OCI-LY7 (cell line): ENCODE measurements at regions not wholly inside any gene's neighbourhood (a gene's known extent, or its start where the extent isn't known, plus 50 kb on each side); places are given as distances from the start of the nearest gene placed in this dataset.

Experiments
- CTCF ChIP-seq: fragments of 200-600 bp; sonication (generic); conservative IDR thresholded peaks from 2 replicates; pipeline ENCODE4 v1.5.1; 2014; ENCODE audit warnings: mild to moderate bottlenecking, antibody characterized with exemption, low read length, moderate library complexity, mixed read lengths
- EZH2phosphoT487 ChIP-seq: fragments of 200-600 bp; sonication (generic); IDR thresholded peaks from 2 replicates; pipeline ENCODE4 v1.6.1; 2018; ENCODE audit warnings: low read depth, borderline replicate concordance, mild to moderate bottlenecking, mixed run types, antibody characterized with exemption, low read length, moderate library complexity, mixed read lengths

GRCh38 chr4:23291139-23291538 is 598.4 kb downstream of the GBA3 start:
- TF ChIP-seq CTCF (no peak), EZH2phosphoT487 (no peak)
